K562 (cell line): ENCODE measurements at regions not wholly inside any gene's neighbourhood (a gene's known extent, or its start where the extent isn't known, plus 50 kb on each side); places are given as distances from the start of the nearest gene placed in this dataset.

Experiments used
- NRF1 ChIP-seq, 2 experiments: fragments of 450-650 bp; IDR thresholded peaks in 1 of 2; conservative IDR thresholded peaks in 1 of 2; 2 replicates each; pipeline ENCODE4 v1.6.1; 2014; ENCODE audit warnings: mild to moderate bottlenecking in 2 of 2
- STAT6 ChIP-seq: sonication (generic); formaldehyde crosslinking; IDR thresholded peaks from 2 replicates; pipeline ENCODE4 v1.8.1; 2023; ENCODE audit warnings: mild to moderate bottlenecking, missing genetic modification reagents
- ZFP36 ChIP-seq: fragments of 150-350 bp; IDR thresholded peaks from 2 replicates; pipeline ENCODE4 v1.6.1; 2018; ENCODE audit warnings: low read length, low read depth; ENCODE audit not compliant: partially characterized antibody

- TF ChIP-seq NRF1 (conservative IDR thresholded peaks at IDR 0.05 in 1 of 2, IDR thresholded peaks at IDR 0.05 in 1 of 2) (no peak), STAT6 (CRISPR knock-in tag) (no peak), ZFP36 (no peak)
These were observed 733.7 kb upstream of the PABPC4L start for GRCh38 chr4:134935320-134935719.
